GM21723 (cell line): ENCODE measurements at regions not wholly inside any gene's neighbourhood (a gene's known extent, or its start where the extent isn't known, plus 50 kb on each side); places are given as distances from the start of the nearest gene placed in this dataset.

Experiments used
- ATAC-seq: cut with Tn5 transposase; IDR thresholded peaks from one replicate; pipeline ENCODE4 v1.9.1; 2021; ENCODE audit warnings: mild to moderate bottlenecking, moderate library complexity; ENCODE audit not compliant: unreplicated experiment

- no peak for ATAC-seq
These were observed 64.7 kb upstream of the NTRK3 start for GRCh38 chr15:88321271-88321670.

DNA sequence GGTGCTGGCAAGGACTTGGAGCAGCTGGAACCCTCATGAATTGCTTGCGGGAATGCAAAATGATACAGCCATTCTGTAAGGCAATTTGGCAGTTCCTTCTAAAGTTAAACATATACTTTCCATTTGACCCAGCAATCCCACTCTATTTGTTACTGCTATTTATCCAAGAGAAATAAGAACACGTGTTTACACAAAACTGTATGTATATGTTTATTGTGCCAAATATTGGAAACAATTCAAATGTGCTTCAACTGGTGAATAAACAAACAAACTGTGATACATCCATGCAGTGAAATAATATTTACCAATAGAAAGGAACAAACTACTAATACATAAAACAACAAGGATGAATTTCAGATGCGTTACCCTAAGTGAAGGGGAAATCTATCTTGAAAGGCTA, 60.0 kb upstream of the NTRK3 start:
- ATAC-seq: no peak

DNA sequence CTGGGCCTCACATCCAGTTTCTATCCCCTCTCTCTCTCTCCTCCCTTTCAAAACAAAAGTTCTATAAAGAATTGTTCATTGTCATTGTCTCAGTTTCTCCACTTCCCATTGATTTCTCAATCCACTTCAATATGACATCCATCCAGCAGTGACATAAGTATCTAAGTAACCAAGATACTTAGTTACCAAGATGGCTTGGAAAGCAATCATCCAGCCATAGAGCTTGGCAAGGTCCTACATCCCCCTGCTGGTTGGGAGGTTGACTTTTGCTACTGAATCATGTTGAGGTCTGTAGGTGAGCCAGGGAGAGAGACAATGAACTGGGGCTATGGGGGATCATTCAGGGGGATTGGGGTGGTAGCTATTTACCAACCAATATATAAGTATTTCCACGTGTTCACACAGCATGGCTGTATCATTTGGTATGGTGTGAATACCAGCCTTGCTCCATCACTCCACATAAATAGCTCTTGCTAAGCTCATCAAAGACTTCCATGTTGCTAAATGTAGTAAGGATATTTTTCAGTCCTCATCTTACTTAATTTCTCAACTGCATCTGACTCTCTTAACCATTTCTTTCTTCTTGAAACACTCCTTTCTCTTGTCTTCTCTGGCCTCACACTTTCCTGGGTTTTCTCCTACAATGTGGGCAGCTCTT, 58.8 kb upstream of the NTRK3 start:
- no peak for ATAC-seq

GRCh38 chr15:88312941-88313579, 56.5 kb upstream of the NTRK3 start:
- no peak for ATAC-seq

DNA sequence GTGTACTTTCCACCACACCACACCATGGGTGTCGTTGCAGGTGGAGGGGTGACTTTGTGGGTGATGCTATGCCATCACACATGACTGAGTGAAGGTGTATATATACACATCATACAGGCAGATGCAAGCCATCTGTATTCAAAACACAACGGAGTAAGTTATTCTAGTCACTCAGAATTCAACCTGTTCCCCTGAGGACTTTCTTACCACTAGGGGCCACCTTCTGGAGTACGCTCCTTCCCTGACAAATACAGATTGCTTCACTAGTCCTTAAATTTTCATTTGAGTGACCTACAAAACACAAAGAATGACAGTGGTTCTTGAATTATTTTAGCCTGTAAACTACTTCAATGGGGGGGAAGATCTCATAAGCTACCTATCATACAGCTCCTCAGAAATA, 52.8 kb upstream of the NTRK3 start:
- no peak for ATAC-seq

DNA sequence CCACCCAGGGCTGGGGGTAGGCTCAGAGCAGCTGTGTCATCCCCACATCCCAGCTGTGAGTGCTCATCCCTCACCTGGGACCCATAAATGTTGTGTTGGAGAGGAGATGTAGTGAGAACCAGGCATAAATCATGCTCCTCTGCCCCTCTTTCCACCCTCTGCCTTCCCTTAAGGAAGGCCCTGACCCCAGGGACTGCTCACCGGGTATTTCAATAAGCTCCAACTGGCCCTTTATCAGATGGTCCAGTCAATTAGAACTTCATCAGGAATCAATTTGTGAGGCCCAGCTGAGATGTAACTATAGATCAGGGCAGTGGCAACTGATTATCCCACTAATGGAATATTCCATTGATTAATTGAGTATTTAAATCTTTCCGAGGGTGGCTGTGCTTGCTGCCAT, 50.8 kb upstream of the NTRK3 start:
- ATAC-seq: no peak
